D721Med (cell line): ENCODE measurements at regions not wholly inside any gene's neighbourhood (a gene's known extent, or its start where the extent isn't known, plus 50 kb on each side); places are given as distances from the start of the nearest gene placed in this dataset.

ENCODE experiments used
- DNase-seq: peaks from one replicate; pipeline ENCODE4 v3.0.0; 2011; ENCODE audit warnings: low spot score; ENCODE audit not compliant: insufficient read length
- FAIRE-seq: peaks from 2 replicates; lab custom pipeline; 2011; peaks lifted over from hg19 to GRCh38; lab: Jason Lieb, UNC
- CTCF ChIP-seq: IDR thresholded peaks from 2 replicates; pipeline ENCODE4 v1.5.1; 2012; ENCODE audit warnings: mild to moderate bottlenecking, control low read depth; ENCODE audit not compliant: insufficient read depth; ENCODE audit errors: missing control alignments

GRCh38 chr9:108149326-108149725, 659.8 kb upstream of the KLF4 start:
- FAIRE-seq (no peak), DNase-seq (no peak)
- no peak for TF ChIP-seq CTCF

- TF ChIP-seq CTCF, result no peak
- FAIRE-seq (no peak), DNase-seq (no peak)
These were observed 653.1 kb upstream of the KLF4 start for GRCh38 chr9:108142504-108143201.

GRCh38 chr9:108142142-108142503, 652.6 kb upstream of the KLF4 start:
- TF ChIP-seq CTCF, result no peak
- DNase-seq (no peak), FAIRE-seq (no peak)

- DNase-seq, result no peak
- no peak for TF ChIP-seq CTCF
- FAIRE-seq, result no peak
These were observed 650.3 kb upstream of the KLF4 start for GRCh38 chr9:108139900-108140299.

- DNase-seq, result no peak
- no peak for FAIRE-seq
- no peak for TF ChIP-seq CTCF
These were observed 648.9 kb upstream of the KLF4 start for GRCh38 chr9:108138516-108138915.

- no peak for DNase-seq
- no peak for TF ChIP-seq CTCF
- no peak for FAIRE-seq
These were observed 647.1 kb upstream of the KLF4 start for GRCh38 chr9:108136656-108137055.

- DNase-seq (no peak), FAIRE-seq (no peak)
- no peak for TF ChIP-seq CTCF
These were observed 645.0 kb upstream of the KLF4 start for GRCh38 chr9:108134486-108135128.
